Jurkat, Clone E6-1 (cell line): ENCODE measurements at regions not wholly inside any gene's neighbourhood (a gene's known extent, or its start where the extent isn't known, plus 50 kb on each side); places are given as distances from the start of the nearest gene placed in this dataset.
"Not testable (repeated sequence)": the region's sequence is repeated elsewhere in the genome, so short reads cannot be mapped to it uniquely, and the experiment has no call there.

ENCODE experiments used
- DNase-seq: peaks from one replicate; pipeline ENCODE4 v3.0.0-alpha.2; 2011; ENCODE audit warnings: low read depth, low spot score
- H3K4me3 ChIP-seq: 2 replicates; pipeline ENCODE4 v1.5.1; 2011; ENCODE audit warnings: mild to moderate bottlenecking, low read length, control low read depth, moderate library complexity

DNA sequence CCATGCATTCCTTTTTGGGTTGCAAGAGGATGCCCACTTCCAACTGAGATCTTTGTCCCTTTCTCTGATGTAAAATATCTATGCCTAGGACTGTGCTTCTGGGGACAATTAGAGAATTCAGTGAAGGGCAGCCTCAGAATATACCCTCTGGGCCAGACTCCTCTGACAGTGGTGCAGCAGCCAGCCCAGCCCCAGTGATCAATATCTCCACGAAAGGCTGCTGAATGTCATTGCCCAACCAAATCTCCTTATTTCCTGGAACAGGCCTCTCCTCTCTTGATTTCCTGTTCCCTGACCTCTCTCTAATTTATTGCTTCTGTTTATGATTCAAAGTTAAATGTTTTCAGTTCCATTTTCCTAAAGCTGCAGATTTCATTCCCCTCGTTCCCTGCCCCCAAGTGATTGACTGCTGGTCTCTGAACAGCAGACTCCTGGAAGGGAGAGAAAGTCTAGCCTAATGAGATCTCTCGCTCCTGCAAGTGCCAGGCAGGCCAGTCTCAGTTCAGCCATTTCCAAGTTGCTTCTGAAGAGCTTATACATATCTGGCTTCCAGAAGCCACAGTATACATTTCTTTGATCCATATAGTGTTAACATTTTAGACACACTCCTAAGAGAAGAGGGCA, 104.4 kb upstream of the SALL1 start:
- DNase-seq, result no peak
- no peak overlapping the region for H3K4me3 ChIP-seq

DNA sequence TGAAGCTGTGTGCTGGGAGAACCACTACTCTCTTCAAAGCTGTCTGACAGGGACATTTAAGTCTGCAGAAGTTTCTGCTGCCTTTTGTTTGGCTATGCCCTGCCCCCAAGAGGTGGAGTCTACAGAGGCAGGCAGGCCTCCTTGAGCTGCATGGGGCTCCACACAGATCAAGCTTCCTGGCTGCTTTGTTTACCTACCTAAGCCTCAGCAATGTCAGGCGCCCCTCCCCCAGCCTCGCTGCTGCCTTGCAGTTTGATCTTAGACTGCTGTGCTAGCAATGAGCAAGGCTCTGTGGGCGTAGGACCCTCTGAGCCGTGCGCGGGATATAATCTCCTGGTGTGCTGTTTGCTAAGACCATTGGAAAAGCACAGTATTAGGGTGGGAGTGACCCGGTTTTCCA, 103.3 kb upstream of the SALL1 start:
- not testable (repeated sequence) for DNase-seq

DNA sequence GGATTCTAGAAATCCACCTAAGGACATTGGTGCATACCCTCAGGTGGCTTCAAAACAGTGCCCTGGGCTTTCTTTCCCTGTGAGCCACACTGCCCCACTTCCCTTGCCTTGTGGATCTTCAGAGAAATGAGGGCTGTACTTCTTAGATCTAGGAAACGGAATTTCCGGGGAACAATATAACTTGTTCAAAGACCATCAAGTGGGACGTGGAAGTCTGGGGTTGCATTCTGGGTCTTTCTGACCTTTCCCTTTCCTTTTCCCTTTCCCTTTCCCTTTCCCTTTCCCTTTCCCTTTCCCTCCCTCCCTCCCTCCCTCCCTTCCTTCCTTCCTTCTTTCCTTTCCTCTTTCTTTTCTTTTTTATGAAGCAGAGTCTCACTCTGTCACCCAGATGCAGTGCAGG, 97.1 kb upstream of the SALL1 start:
- no peak overlapping the region for H3K4me3 ChIP-seq
- DNase-seq, result no peak

More for the DNA sequence above, 103.3 kb upstream of the SALL1 start:
- not testable (repeated sequence) for H3K4me3 ChIP-seq

DNA sequence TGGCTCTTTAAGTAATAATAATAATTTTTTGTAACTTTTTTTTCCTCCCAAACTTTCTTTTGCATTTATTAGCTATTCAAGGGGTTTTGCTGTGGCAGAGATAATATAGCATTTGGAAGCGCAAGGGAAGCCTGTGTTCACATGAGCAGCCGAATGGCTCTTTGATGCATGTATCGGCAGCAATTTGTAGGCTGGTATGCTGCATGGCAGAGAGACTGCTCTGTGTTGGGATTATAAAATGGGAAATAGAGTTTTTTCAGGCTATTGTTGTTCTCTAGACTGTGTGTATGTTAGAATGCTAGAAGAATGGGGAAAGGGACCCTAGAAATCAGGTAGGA, 94.6 kb upstream of the SALL1 start:
- H3K4me3 ChIP-seq, result no peak overlapping the region
- no peak for DNase-seq

DNA sequence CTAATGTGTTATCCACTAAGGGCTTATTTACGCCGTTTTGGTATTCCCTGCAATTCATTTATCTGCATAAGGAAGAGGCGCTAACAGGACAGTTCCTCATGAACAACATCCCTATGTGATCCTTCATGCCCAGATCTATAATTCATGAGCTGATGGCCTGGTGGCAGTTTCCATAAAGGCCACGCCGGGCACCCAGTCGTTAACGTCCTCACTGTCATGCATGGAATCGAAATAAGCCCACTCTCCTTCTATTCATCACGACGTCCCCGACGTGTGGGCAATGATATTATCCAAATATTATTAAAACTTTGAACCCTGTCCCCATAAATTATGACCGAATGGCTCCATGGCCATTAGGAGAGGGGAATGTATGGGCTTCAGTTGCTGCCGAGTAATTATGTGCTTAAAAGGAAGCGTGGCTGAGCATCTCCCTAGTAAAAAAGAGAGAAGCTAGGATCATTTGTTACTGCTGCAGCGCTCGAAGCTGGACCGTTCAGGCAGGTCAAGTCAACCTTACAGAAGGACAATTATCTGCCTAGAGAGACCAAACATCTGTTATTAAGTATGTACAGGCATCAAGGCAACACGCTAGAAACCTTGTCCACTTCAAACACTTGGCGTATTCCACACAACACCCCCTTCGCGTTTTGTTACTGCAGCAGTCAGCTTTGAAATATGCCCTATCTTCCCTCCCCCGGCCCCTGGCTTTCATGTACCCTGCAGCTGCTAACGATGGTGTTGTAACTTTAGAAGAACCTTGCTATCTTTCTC, 94.0 kb upstream of the SALL1 start:
- H3K4me3 ChIP-seq, result no peak overlapping the region
- no peak for DNase-seq

DNA sequence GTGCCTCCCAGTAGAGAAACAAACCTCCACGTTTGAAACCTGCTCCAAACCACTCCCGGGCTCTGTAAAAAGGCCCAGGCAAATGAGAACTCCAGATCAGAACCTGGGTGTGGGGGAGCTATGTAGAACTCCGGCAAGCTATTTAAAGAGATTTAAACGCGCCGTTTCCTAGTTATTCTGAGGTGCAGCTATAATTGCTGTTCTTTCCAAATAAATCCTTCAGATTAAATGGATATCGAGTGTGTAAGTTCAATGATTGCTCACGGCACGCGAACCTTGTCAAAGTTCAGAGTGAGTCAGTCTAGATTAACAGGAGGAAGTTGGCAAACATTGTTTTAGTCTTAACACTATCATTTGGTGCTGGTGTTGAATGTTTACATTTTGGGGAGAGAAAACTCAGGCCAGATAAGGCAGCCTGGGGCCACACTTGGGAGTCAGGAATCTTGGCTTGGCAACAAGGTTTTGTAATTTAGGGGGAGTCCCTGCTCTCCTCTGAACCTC, 92.9 kb upstream of the SALL1 start:
- no peak overlapping the region for H3K4me3 ChIP-seq
- no peak for DNase-seq

DNA sequence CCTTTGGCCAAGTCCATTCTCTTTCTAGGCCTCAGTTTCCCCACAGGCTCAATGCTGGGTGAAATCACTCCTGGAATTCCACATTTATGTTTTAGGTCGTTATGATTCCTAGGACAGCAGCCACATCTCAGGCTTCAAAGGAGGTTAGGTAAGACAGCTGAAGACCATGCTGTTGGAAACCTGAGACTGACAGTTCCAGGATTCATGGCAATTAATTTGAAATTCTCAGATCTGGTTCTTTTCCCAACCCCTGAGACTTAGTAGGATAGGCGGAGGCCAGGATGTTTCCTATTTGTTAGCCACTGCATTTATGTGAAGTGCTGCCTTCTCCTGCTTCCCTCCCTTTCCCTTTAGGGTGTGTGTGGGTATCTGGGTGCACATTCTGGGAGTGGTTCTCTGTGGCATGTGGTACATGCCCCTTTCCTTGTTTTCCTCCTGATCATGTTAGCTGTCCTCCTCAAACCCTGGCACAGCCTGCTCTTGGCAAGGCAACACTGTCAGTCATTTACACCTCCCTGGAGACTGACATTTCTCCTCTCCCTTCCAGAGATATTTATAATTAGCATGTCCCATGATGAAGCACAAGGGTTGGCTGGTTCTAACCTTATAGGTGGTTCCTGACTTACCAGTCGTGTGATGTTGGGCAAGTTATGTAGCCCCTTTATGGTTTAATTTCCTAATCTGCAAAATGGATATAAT, 91.4 kb upstream of the SALL1 start:
- DNase-seq, result no peak
- H3K4me3 ChIP-seq, result no peak overlapping the region

DNA sequence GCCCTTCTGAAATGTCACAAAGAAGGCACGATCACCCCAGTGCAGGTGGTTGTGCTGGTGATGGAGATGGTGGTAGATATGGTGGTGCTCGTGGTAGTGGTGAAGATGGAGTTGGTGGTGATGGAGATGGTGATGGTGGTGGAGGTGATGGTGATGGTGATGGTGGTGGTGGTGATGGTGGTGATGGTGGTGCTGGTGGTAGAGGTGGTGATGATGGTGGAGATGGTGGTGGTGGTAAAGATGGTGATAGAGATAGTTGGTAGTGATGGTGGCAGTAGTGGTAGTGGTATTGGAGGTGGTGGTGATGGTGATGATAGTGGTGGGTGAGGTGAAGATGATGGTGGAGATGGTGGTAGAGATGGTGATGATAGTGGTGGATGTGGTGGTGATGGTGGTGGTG, 88.1 kb upstream of the SALL1 start:
- DNase-seq, result no peak
- H3K4me3 ChIP-seq, result no peak overlapping the region

DNA sequence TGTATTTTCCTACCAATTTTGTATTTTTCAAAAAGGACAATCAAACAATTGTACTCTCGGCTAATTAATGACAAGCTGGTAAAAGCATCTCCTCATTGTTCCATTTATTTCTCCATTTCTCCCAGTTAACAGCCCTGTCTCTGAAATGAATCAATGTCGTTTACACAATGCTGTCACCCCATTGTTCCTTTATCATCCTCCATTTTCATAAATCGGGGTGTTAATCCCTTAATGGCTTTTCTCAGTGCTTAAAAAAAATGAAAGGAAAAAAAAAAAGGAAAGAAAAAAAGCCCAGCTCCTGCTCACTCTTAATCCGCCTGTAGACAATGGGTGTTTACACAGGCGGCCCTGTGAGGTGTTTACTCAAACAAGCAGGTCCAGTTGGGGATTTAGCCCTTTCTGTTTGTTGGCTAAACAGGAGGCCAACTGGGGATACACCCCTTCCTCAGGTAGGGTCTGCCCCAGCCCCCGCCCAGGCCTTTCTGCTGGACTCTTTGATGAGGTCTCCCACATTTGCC, 86.8 kb upstream of the SALL1 start:
- no peak overlapping the region for H3K4me3 ChIP-seq
- no peak for DNase-seq

DNA sequence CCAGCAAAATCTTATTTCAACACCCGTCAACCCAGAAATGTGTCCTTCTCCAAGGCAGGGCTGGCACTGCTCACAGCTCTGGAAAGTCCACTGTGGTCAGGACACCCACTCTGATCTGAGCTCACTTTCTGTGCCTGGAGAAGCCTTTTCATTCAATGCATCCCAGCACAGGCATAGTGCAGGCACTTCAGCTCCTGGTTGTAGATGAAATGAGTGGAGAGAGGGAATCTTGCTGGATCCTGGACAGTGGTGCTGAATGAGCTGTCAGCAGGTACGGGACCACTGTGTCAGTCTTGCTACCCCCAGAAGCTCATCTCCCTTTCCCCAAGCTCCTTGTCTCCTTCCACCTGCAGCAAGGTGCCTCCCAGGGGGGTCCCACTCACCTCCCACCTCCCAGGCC, 86.1 kb upstream of the SALL1 start:
- DNase-seq, result no peak
- no peak overlapping the region for H3K4me3 ChIP-seq

DNA sequence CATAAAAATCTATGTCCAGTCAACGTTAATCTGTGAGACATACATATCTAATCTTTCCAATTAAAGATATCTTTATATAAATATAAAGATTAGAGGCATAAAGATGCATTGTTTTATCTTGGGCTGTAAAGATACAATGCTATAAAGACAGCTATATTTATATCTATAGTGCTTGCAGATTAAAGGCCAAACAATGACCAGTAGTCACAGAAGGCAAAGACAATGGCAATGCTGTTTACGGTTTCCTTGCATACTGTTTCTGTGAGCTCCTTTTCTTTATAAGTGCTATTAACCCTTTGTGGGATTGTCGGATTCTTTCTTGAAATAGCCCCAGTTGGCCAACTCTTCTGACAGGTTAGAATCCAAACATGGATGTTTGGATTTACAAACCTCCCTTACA, 85.5 kb upstream of the SALL1 start:
- no peak overlapping the region for H3K4me3 ChIP-seq
- no peak for DNase-seq

DNA sequence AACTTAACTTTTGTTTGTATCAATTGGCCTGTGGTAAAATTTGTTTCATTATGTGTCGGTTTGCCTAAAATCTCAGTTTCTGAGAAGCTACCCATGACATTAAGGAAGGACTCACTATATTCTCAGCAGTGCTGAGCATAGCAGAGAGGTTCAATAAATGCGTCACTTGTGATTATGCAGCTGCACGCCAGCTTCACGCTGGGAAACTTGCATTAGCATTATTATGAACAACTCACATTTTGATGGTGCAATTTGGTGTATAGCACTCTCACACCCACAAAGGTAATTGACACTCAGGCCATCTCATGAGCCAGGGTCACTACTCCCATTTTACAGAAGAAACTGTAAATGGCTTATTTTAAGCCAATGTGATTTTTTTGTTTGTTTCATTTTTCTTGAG, 80.6 kb upstream of the SALL1 start:
- H3K4me3 ChIP-seq, result no peak overlapping the region
- no peak for DNase-seq

DNA sequence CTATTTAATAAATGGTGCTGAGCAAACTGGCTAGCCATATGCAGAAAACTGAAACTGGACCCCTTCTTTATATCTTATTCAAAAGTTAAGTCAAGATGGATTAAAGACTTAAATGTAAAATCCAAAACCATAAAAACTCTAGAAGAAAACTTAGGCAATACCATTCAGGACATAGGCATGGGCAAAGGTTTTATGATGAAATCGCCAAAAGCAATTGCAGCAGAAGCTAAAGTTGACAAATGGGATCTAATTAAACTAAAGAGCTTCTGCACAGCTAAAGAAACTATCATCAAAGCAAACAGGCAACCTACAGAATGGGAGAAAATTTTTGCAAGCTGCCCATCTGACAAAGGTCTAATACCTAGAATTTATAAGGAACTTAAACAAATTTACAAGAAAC, 79.0 kb upstream of the SALL1 start:
- H3K4me3 ChIP-seq, DNase-seq: not testable (repeated sequence)

DNA sequence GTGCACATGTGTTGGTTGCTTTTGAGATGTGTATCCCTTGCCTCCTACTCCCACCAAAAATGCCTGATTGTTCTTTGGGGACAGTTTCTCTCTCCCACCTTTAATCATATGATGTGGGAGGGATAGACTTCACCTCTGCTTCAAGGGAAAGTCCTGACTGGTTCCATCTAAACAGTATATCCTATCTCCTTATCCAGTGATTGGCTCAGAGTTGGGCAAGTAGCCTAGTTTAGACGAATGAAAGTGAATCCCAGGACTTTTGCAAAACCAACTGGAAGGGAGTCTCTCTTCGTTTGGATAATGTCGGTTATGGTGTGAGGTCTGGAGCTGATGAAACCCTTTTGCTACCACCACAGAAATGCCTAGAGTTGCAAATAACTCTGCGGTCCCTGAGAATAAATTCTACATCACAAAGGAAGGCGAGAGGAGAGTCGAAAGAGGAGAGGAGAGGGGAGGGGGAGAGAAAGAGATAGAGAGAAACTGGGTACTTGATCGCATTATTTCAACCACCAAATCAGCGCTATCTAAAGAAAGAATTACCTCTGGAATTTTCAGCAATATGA, 77.1 kb upstream of the SALL1 start:
- no peak for DNase-seq
- H3K4me3 ChIP-seq, result no peak overlapping the region

DNA sequence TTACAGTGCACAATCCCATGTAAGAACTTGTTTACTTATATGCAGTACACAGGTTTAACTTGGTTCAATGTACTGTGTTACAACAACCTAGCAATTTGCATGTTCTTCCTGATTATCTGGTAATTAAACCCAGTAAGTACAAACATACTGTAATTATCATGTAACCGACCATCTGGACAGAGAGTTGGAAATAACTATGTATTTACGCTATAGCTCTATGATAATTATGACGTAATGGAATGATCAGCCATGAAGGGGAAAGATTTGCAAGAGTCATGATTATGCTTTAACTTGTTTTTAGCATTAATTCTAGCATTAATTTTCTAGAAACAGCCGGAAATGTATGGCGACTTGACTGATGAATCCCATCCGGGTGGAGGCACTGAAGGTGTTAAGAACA, 74.8 kb upstream of the SALL1 start:
- DNase-seq, result no peak
- H3K4me3 ChIP-seq, result no peak overlapping the region

DNA sequence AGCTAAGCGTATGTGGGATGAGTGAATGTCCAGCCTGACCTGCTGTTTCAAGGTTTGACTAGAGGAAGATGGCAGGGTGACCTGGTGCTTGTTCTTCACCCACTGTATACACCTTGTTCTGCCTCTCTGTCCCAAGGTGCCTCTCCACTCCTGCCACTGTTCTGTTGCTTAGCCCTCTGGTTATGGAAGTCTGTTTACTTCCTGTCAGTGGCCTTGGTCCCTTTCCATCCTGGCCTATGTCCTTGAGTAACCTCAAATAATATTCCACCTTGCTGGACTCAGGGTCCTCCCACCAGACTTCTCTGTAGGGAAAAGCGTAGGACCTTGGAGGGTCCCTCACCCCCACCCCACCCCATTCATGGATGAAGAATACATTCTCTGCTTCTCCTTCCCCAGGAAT, 73.2 kb upstream of the SALL1 start:
- no peak for DNase-seq
- no peak overlapping the region for H3K4me3 ChIP-seq

DNA sequence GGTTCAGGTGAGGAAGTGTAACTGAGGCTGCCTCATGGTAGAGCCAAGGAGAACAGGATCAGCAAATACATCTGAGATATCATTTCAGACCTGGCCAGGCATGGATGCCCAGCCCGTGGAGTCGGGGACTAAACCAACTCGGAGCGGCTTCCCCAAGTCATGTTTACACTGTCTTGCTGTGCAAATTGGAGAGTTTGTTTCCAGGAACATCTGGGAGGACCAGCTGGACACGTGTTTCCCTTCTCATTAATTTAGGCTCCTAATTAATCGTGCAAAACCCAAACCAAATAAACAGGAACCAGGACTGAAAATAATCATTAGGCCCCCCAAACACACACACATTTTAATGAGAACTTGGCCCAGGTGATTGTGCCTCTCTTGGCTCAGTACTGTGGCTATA, 70.9 kb upstream of the SALL1 start:
- DNase-seq, result no peak
- no peak overlapping the region for H3K4me3 ChIP-seq

DNA sequence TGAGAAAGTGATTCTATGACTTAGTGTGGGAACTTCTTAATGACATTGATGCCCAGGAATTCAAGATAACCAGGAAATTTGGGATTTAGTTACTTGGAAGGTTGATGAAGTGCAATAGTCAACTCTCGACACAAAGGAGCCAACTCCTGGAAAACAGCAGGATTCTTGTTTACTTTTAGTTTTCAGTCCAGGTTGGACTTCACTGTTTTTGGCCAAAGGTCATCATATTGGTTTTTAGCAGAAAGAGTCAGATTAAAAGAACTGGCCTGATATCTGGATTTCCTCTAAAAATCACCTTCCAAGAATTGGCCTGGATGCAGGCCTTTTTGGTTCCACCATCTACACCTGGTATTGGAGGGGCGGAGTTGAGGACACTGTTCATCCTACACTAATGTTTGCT, 60.1 kb upstream of the SALL1 start:
- DNase-seq, result no peak
- no peak overlapping the region for H3K4me3 ChIP-seq

DNA sequence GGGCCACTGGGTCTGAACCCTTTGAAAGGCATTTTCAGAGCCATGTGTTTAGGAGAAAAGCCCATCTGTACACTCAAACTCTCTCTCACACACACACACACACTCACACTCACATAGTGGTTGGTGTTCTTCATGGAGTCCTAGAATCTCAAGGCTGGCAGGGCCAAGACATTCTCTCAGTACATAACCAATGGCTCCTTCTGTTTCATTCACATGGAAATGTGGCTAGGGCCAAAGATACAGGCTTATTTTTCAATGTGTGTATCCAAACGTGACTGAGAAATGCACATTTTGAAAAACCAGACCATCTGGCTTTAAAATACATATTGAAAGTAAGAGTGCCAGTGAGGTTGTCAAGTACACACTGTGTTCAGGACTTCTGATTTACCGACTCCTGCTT, 59.0 kb upstream of the SALL1 start:
- no peak overlapping the region for H3K4me3 ChIP-seq
- no peak for DNase-seq

DNA sequence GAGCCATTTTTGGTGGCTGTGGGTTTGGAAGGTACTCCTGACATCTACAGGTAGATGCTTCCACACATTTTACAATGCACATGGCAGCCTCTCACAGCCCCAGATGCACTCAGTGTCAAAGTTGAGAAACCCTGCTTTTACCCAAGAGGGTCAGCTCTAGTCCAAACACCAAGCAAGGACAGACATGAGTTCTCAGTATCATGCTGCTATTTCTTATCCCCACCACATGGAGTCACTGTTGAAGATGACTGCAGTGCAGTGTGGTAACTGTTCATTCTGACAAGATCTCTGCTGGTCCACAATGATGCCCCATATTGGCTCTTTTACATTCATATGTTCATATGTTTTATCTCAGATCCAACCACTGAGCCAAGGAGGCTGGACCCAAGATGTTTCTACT, 50.5 kb upstream of the SALL1 start:
- H3K4me3 ChIP-seq, result no peak overlapping the region
- no peak for DNase-seq
